GM23338 (cell line): ENCODE measurements at regions not wholly inside any gene's neighbourhood (a gene's known extent, or its start where the extent isn't known, plus 50 kb on each side); places are given as distances from the start of the nearest gene placed in this dataset.

ENCODE experiments used
- ATAC-seq: fragments of 200-7000 bp; cut with Tn5 transposase; 3 replicates; pipeline ENCODE4 v1.9.1; 2020
- DNase-seq: peaks from one replicate; pipeline ENCODE4 v3.0.0-alpha.2; 2015; ENCODE audit warnings: low spot score
- H2AFZ ChIP-seq: fragments of 200-600 bp; sonication (generic); 2 replicates; pipeline ENCODE4 v1.8.0; 2016; ENCODE audit warnings: antibody characterized with exemption, mild to moderate bottlenecking, moderate library complexity
- H3F3A ChIP-seq: fragments of 200-600 bp; sonication (generic); replicated peaks from 2 replicates; pipeline ENCODE4 v1.8.0; 2017; ENCODE audit warnings: antibody characterized with exemption, mixed run types, low read depth
- H3K27ac ChIP-seq: fragments of 200-600 bp; sonication (generic); 2 replicates; pipeline ENCODE4 v1.6.1; 2016; ENCODE audit warnings: low read depth
- H3K27me3 ChIP-seq: fragments of 200-600 bp; sonication (generic); 2 replicates; pipeline ENCODE4 v1.8.0; 2016; ENCODE audit warnings: mild to moderate bottlenecking, mixed run types, moderate library complexity; ENCODE audit not compliant: insufficient read depth
- H3K36me3 ChIP-seq: fragments of 200-600 bp; sonication (generic); 2 replicates; pipeline ENCODE4 v1.8.0; 2016; ENCODE audit warnings: mild to moderate bottlenecking; ENCODE audit not compliant: insufficient read depth
- H3K4me1 ChIP-seq: fragments of 200-600 bp; sonication (generic); 2 replicates; pipeline ENCODE4 v1.8.0; 2016; ENCODE audit warnings: mild to moderate bottlenecking, moderate library complexity; ENCODE audit not compliant: insufficient read depth
- H3K4me2 ChIP-seq: fragments of 200-600 bp; sonication (generic); 2 replicates; pipeline ENCODE4 v1.7.1; 2017; ENCODE audit warnings: mixed run types
- H3K4me3 ChIP-seq: fragments of 200-600 bp; sonication (generic); 2 replicates; pipeline ENCODE4 v1.6.1; 2016; ENCODE audit warnings: mixed run types
- H3K79me2 ChIP-seq: fragments of 200-600 bp; sonication (generic); replicated peaks from 2 replicates; pipeline ENCODE4 v1.8.0; 2017; ENCODE audit warnings: mild to moderate bottlenecking; ENCODE audit not compliant: insufficient read depth
- H3K9me2 ChIP-seq: fragments of 200-600 bp; sonication (generic); 2 replicates; pipeline ENCODE4 v1.8.0; 2017; ENCODE audit not compliant: insufficient read depth
- H4K20me1 ChIP-seq: fragments of 200-600 bp; sonication (generic); replicated peaks from 2 replicates; pipeline ENCODE4 v1.8.0; 2017; ENCODE audit warnings: mild to moderate bottlenecking; ENCODE audit not compliant: insufficient read depth
- H3K27ac Mint-ChIP-seq: 2 replicates; pipeline ENCODE4 v1.8.0; 2020; ENCODE audit warnings: inconsistent platforms, mild to moderate bottlenecking, moderate library complexity, mixed read lengths
- H3K27me3 Mint-ChIP-seq: 3 replicates; pipeline ENCODE4 v1.8.0; 2022; ENCODE audit warnings: low read depth, mild to moderate bottlenecking, moderate library complexity, mixed read lengths, inconsistent platforms; ENCODE audit not compliant: insufficient read depth, poor library complexity
- H3K36me3 Mint-ChIP-seq: 3 replicates; pipeline ENCODE4 v1.8.0; 2021; ENCODE audit warnings: low read depth, mild to moderate bottlenecking, inconsistent platforms, moderate library complexity, mixed read lengths
- H3K4me1 Mint-ChIP-seq: 3 replicates; pipeline ENCODE4 v1.8.0; 2020; ENCODE audit warnings: mild to moderate bottlenecking, inconsistent platforms, mixed read lengths
- H3K4me3 Mint-ChIP-seq: 3 replicates; pipeline ENCODE4 v1.8.0; 2021; ENCODE audit warnings: moderate library complexity, mild to moderate bottlenecking, inconsistent platforms, mixed read lengths
- H3K9me3 Mint-ChIP-seq: 3 replicates; pipeline ENCODE4 v1.8.0; 2020; ENCODE audit warnings: moderate library complexity, mild to moderate bottlenecking, inconsistent platforms, mixed read lengths
- CREB1 ChIP-seq: fragments of 250-450 bp; sonication (Bioruptor Pico); IDR thresholded peaks from 2 replicates; pipeline ENCODE4 v1.5.0; 2020; ENCODE audit warnings: low read depth, mild to moderate bottlenecking, moderate library complexity
- EZH2 ChIP-seq: fragments of 200-600 bp; sonication (generic); IDR thresholded peaks from one replicate; pipeline ENCODE4 v1.8.0; 2017; ENCODE audit warnings: antibody characterized with exemption, mild to moderate bottlenecking, low read depth; ENCODE audit not compliant: unreplicated experiment
- EZH2phosphoT487 ChIP-seq: fragments of 200-600 bp; sonication (generic); IDR thresholded peaks from one replicate; pipeline ENCODE4 v1.8.1; 2018; ENCODE audit warnings: antibody characterized with exemption; ENCODE audit not compliant: unreplicated experiment
- JUNB ChIP-seq: IDR thresholded peaks from one replicate; pipeline ENCODE4 v1.6.1; 2016; ENCODE audit warnings: antibody characterized with exemption; ENCODE audit not compliant: unreplicated experiment
- NANOG ChIP-seq: IDR thresholded peaks from 2 replicates; pipeline ENCODE4 v1.6.1; 2016; ENCODE audit warnings: antibody characterized with exemption, borderline replicate concordance
- POLR2AphosphoS5 ChIP-seq: IDR thresholded peaks from 2 replicates; pipeline ENCODE4 v1.6.1; 2016; ENCODE audit warnings: antibody characterized with exemption, low read depth
- STAT1 ChIP-seq: IDR thresholded peaks from one replicate; pipeline ENCODE4 v1.6.1; 2016; ENCODE audit warnings: antibody characterized with exemption; ENCODE audit not compliant: unreplicated experiment
- ZNF114 ChIP-seq: fragments of 250-450 bp; sonication (Bioruptor Pico); IDR thresholded peaks from 2 replicates; pipeline ENCODE4 v1.5.0; 2020; ENCODE audit warnings: mild to moderate bottlenecking, moderate library complexity
- ZNF331 ChIP-seq: fragments of 250-450 bp; sonication (Bioruptor Pico); IDR thresholded peaks from 2 replicates; pipeline ENCODE4 v1.5.0; 2020; ENCODE audit warnings: low read depth, mild to moderate bottlenecking, moderate library complexity
- ZNF462 ChIP-seq: fragments of 250-450 bp; sonication (Bioruptor Pico); IDR thresholded peaks from 2 replicates; pipeline ENCODE4 v1.5.0; 2020; ENCODE audit warnings: mild to moderate bottlenecking, moderate library complexity
- TF ChIP-seq, protein P1 (sequence below): IDR thresholded peaks from one replicate; pipeline ENCODE4 v1.6.1; 2018; ENCODE audit warnings: antibody characterized with exemption; ENCODE audit not compliant: unreplicated experiment
- TF ChIP-seq, protein P2 (sequence below), 2 experiments: fragments of 200-600 bp in 1 of 2; sonication (generic) in 1 of 2; conservative IDR thresholded peaks; 2 replicates each; pipeline versions ENCODE4 v1.5.1 to v1.6.1; 2016 to 2017; ENCODE audit warnings: antibody characterized with exemption in 2 of 2, low read depth in 2 of 2, mild to moderate bottlenecking in 2 of 2, moderate library complexity in 1 of 2
- TF ChIP-seq, protein P3 (sequence below): IDR thresholded peaks from 2 replicates; pipeline ENCODE4 v1.6.1; 2016; ENCODE audit warnings: antibody characterized with exemption

GRCh38 chr5:124824637-124825158 lies 78.3 kb upstream of the ZNF608 start:
- DNase-seq (no peak), ATAC-seq (no peak)
- Histone ChIP-seq H3K4me3 (no peak overlapping the region), H3K36me3 (no peaks in the 10 kb centered on the region), H3K9me2 (peaks cover 2% of the 10 kb centered on the region; the same call in 1 of the 2 replicates), H3K4me1 (0 out of 2 replicates have a peak, but pooled peaks cover 6% of the 10 kb centered on the region), H2AFZ (no peak overlapping the region), H3K79me2 (no peaks in the 10 kb centered on the region), H3K27me3 (no peaks in the 10 kb centered on the region), H3K4me2 (no peak overlapping the region), H3K27ac (no peak overlapping the region), H3F3A (no peaks in the 10 kb centered on the region), H4K20me1 (no peaks in the 10 kb centered on the region)
- no peaks in the 10 kb centered on the region for H3K9me3 Mint-ChIP-seq
- H3K27ac Mint-ChIP-seq = no peak overlapping the region
- TF ChIP-seq EZH2 = no peak
- TF ChIP-seq, protein P1, sequence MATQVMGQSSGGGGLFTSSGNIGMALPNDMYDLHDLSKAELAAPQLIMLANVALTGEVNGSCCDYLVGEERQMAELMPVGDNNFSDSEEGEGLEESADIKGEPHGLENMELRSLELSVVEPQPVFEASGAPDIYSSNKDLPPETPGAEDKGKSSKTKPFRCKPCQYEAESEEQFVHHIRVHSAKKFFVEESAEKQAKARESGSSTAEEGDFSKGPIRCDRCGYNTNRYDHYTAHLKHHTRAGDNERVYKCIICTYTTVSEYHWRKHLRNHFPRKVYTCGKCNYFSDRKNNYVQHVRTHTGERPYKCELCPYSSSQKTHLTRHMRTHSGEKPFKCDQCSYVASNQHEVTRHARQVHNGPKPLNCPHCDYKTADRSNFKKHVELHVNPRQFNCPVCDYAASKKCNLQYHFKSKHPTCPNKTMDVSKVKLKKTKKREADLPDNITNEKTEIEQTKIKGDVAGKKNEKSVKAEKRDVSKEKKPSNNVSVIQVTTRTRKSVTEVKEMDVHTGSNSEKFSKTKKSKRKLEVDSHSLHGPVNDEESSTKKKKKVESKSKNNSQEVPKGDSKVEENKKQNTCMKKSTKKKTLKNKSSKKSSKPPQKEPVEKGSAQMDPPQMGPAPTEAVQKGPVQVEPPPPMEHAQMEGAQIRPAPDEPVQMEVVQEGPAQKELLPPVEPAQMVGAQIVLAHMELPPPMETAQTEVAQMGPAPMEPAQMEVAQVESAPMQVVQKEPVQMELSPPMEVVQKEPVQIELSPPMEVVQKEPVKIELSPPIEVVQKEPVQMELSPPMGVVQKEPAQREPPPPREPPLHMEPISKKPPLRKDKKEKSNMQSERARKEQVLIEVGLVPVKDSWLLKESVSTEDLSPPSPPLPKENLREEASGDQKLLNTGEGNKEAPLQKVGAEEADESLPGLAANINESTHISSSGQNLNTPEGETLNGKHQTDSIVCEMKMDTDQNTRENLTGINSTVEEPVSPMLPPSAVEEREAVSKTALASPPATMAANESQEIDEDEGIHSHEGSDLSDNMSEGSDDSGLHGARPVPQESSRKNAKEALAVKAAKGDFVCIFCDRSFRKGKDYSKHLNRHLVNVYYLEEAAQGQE = no peak
- no peak for TF ChIP-seq STAT1
- TF ChIP-seq EZH2phosphoT487 = no peak
- no peak for TF ChIP-seq CREB1
- TF ChIP-seq JUNB = no peak
- TF ChIP-seq ZNF114 (CRISPR knock-in tag) = no peak
- no peak for TF ChIP-seq ZNF331 (CRISPR knock-in tag)
- TF ChIP-seq NANOG = no peak
- TF ChIP-seq, protein P2, sequence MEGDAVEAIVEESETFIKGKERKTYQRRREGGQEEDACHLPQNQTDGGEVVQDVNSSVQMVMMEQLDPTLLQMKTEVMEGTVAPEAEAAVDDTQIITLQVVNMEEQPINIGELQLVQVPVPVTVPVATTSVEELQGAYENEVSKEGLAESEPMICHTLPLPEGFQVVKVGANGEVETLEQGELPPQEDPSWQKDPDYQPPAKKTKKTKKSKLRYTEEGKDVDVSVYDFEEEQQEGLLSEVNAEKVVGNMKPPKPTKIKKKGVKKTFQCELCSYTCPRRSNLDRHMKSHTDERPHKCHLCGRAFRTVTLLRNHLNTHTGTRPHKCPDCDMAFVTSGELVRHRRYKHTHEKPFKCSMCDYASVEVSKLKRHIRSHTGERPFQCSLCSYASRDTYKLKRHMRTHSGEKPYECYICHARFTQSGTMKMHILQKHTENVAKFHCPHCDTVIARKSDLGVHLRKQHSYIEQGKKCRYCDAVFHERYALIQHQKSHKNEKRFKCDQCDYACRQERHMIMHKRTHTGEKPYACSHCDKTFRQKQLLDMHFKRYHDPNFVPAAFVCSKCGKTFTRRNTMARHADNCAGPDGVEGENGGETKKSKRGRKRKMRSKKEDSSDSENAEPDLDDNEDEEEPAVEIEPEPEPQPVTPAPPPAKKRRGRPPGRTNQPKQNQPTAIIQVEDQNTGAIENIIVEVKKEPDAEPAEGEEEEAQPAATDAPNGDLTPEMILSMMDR (conservative IDR thresholded peaks at IDR 0.05; ENCODE audit: low read depth in 2 of 2) = no peak
- TF ChIP-seq ZNF462 = no peak
- TF ChIP-seq, protein P3, sequence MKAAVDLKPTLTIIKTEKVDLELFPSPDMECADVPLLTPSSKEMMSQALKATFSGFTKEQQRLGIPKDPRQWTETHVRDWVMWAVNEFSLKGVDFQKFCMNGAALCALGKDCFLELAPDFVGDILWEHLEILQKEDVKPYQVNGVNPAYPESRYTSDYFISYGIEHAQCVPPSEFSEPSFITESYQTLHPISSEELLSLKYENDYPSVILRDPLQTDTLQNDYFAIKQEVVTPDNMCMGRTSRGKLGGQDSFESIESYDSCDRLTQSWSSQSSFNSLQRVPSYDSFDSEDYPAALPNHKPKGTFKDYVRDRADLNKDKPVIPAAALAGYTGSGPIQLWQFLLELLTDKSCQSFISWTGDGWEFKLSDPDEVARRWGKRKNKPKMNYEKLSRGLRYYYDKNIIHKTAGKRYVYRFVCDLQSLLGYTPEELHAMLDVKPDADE = no peak
- no peak for TF ChIP-seq POLR2AphosphoS5
- H3K27me3 Mint-ChIP-seq = no peaks in the 10 kb centered on the region
- no peaks in the 10 kb centered on the region for H3K36me3 Mint-ChIP-seq
- H3K4me1 Mint-ChIP-seq = peaks cover 18% of the 10 kb centered on the region
- H3K4me3 Mint-ChIP-seq = no peak overlapping the region
